H9 (cell line): ENCODE measurements at regions not wholly inside any gene's neighbourhood (a gene's known extent, or its start where the extent isn't known, plus 50 kb on each side); places are given as distances from the start of the nearest gene placed in this dataset.

Experiments
- DNase-seq: peaks from one replicate; pipeline ENCODE4 v3.0.0-alpha.2; 2017
- H2AFZ ChIP-seq: one replicate; pipeline ENCODE4 v1.6.1; 2013; ENCODE audit warnings: mild to moderate bottlenecking, low read length, control low read depth, moderate library complexity
- H2AK5ac ChIP-seq: 2 replicates; pipeline ENCODE4 v1.6.1; 2013; ENCODE audit warnings: low read length, control low read depth, mixed read lengths; ENCODE audit not compliant: insufficient read length
- H2BK120ac ChIP-seq: one replicate; pipeline ENCODE4 v1.6.1; 2013; ENCODE audit warnings: low read depth, mild to moderate bottlenecking, low read length, control low read depth, inconsistent platforms; ENCODE audit not compliant: poor library complexity, severe bottlenecking
- H2BK12ac ChIP-seq: 2 replicates; pipeline ENCODE4 v1.6.1; 2013; ENCODE audit warnings: low read length, control low read depth, mixed read lengths, low read depth; ENCODE audit not compliant: insufficient read length
- H2BK15ac ChIP-seq: 2 replicates; pipeline ENCODE4 v1.6.1; 2013; ENCODE audit warnings: low read depth, low read length, control low read depth
- H2BK20ac ChIP-seq: one replicate; pipeline ENCODE4 v1.6.1; 2013; ENCODE audit warnings: low read depth, mild to moderate bottlenecking, low read length, control low read depth, inconsistent platforms; ENCODE audit not compliant: poor library complexity, severe bottlenecking
- H2BK5ac ChIP-seq: 2 replicates; pipeline ENCODE4 v1.6.1; 2013; ENCODE audit warnings: low read length, control low read depth, mixed read lengths; ENCODE audit not compliant: insufficient read length
- H3K14ac ChIP-seq: 2 replicates; pipeline ENCODE4 v1.6.1; 2013; ENCODE audit warnings: low read length, control low read depth; ENCODE audit not compliant: insufficient read depth
- H3K18ac ChIP-seq: 2 replicates; pipeline ENCODE4 v1.6.1; 2013; ENCODE audit warnings: low read depth, mild to moderate bottlenecking, mixed read lengths, low read length, control low read depth; ENCODE audit not compliant: insufficient read length
- H3K23ac ChIP-seq: 2 replicates; pipeline ENCODE4 v1.6.1; 2013; ENCODE audit warnings: low read length, control low read depth, mixed read lengths, low read depth; ENCODE audit not compliant: insufficient read length
- H3K23me2 ChIP-seq: 2 replicates; pipeline ENCODE4 v1.6.1; 2013; ENCODE audit warnings: low read depth, mild to moderate bottlenecking, mixed read lengths, low read length, control low read depth; ENCODE audit not compliant: insufficient read length, poor library complexity, severe bottlenecking
- H3K27ac ChIP-seq: 2 replicates; pipeline ENCODE4 v1.5.1; 2013; ENCODE audit warnings: low read length, control low read depth, mixed read lengths, low read depth; ENCODE audit not compliant: insufficient read length
- H3K27me3 ChIP-seq: 2 replicates; pipeline ENCODE4 v1.6.1; 2013; ENCODE audit warnings: low read length, control low read depth, inconsistent platforms; ENCODE audit not compliant: insufficient read depth
- H3K4ac ChIP-seq: 2 replicates; pipeline ENCODE4 v1.6.1; 2013; ENCODE audit warnings: low read depth, mild to moderate bottlenecking, control low read depth, inconsistent platforms, low read length, moderate library complexity
- H3K4me1 ChIP-seq: 2 replicates; pipeline ENCODE4 v1.6.1; 2013; ENCODE audit warnings: low read length, control low read depth, inconsistent platforms; ENCODE audit not compliant: insufficient read depth
- H3K4me2 ChIP-seq: 2 replicates; pipeline ENCODE4 v1.6.1; 2013; ENCODE audit warnings: low read length, control low read depth, mixed read lengths; ENCODE audit not compliant: insufficient read length, insufficient read depth
- H3K56ac ChIP-seq: 2 replicates; pipeline ENCODE4 v1.6.1; 2013; ENCODE audit warnings: low read depth, mild to moderate bottlenecking, mixed read lengths, low read length, control low read depth; ENCODE audit not compliant: insufficient read length
- H3K79me1 ChIP-seq: 2 replicates; pipeline ENCODE4 v1.6.1; 2013; ENCODE audit warnings: low read depth, mild to moderate bottlenecking, moderate library complexity, low read length, control low read depth, inconsistent platforms; ENCODE audit not compliant: insufficient read depth, poor library complexity, severe bottlenecking
- H3K79me2 ChIP-seq: 2 replicates; pipeline ENCODE4 v1.6.1; 2013; ENCODE audit warnings: low read length, control low read depth, inconsistent platforms; ENCODE audit not compliant: insufficient read depth
- H3K9ac ChIP-seq: 2 replicates; pipeline ENCODE4 v1.6.1; 2013; ENCODE audit warnings: low read length, control low read depth, mixed read lengths; ENCODE audit not compliant: insufficient read length; ENCODE audit errors: extremely low read depth
- H3K9me3 ChIP-seq: one replicate; pipeline ENCODE4 v1.6.1; 2013; ENCODE audit warnings: low read depth, low read length, inconsistent platforms; ENCODE audit not compliant: control insufficient read depth
- H3T11ph ChIP-seq: one replicate; pipeline ENCODE4 v1.6.1; 2013; ENCODE audit warnings: mild to moderate bottlenecking, low read length, control low read depth, inconsistent platforms
- H4K20me1 ChIP-seq: one replicate; pipeline ENCODE4 v1.6.1; 2013; ENCODE audit not compliant: control insufficient read depth, insufficient read length, insufficient read depth
- H4K5ac ChIP-seq: 2 replicates; pipeline ENCODE4 v1.6.1; 2013; ENCODE audit warnings: low read depth, mild to moderate bottlenecking, mixed read lengths, low read length, control low read depth; ENCODE audit not compliant: insufficient read length
- H4K8ac ChIP-seq: replicated peaks from 2 replicates; pipeline ENCODE4 v1.6.1; 2013; ENCODE audit warnings: low read length, control low read depth, mixed read lengths, low read depth; ENCODE audit not compliant: insufficient read length
- H4K91ac ChIP-seq: 2 replicates; pipeline ENCODE4 v1.6.1; 2013; ENCODE audit warnings: low read depth, mild to moderate bottlenecking, moderate library complexity, mixed read lengths, low read length, control low read depth; ENCODE audit not compliant: insufficient read length
- H3K27ac Mint-ChIP-seq, 3 experiments: 2 replicates in 2 of 3; 3 replicates in 1 of 3; pipeline ENCODE4 v1.8.0; 2020 to 2021; ENCODE audit warnings: mixed read lengths in 3 of 3, mild to moderate bottlenecking in 1 of 3, moderate library complexity in 1 of 3
- H3K27me3 Mint-ChIP-seq: 2 replicates; pipeline ENCODE4 v1.8.0; 2021; ENCODE audit warnings: low read depth, mild to moderate bottlenecking, moderate library complexity, mixed read lengths
- H3K36me3 Mint-ChIP-seq, 3 experiments: 2 replicates in 2 of 3; 3 replicates in 1 of 3; pipeline ENCODE4 v1.8.0; 2020 to 2021; ENCODE audit warnings: low read depth in 3 of 3, mixed read lengths in 3 of 3; ENCODE audit not compliant: insufficient read depth in 1 of 3
- H3K4me1 Mint-ChIP-seq, 2 experiments: 2 replicates each; pipeline ENCODE4 v1.8.0; 2020; ENCODE audit warnings: mixed read lengths in 2 of 2
- H3K4me3 Mint-ChIP-seq, 2 experiments: 2 replicates in 1 of 2; 3 replicates in 1 of 2; pipeline ENCODE4 v1.8.0; 2020 to 2021; ENCODE audit warnings: mild to moderate bottlenecking in 2 of 2, mixed read lengths in 2 of 2, moderate library complexity in 1 of 2
- H3K9me3 Mint-ChIP-seq, 2 experiments: 2 replicates in 1 of 2; 3 replicates in 1 of 2; pipeline ENCODE4 v1.8.0; 2020; ENCODE audit warnings: mild to moderate bottlenecking in 2 of 2, mixed read lengths in 2 of 2, moderate library complexity in 1 of 2
- TF ChIP-seq, protein P1 (sequence below): fragments of 200-600 bp; sonication (generic); conservative IDR thresholded peaks from 3 replicates; pipeline ENCODE4 v1.8.0; 2021; ENCODE audit warnings: antibody characterized with exemption, mild to moderate bottlenecking

DNA sequence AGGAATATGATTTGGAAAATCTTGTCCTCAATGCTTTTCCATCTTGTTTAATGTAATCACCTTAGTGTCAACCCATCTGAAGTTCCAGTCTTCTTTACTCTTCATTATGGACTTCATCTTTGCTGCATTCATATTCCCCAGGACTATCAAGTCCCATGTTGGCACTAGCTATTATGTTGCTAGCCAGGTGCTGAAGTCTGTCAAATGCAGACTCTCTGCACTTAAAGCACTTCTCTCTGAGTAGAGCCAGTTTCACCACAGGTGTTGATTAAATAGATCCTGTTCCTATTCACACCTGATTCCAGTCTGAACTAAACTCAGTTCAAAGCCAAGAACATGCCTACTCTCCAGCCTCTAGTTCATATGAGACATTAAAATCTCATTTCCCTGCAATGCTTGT lies 75.0 kb upstream of the PKN2 start:
- Histone ChIP-seq H2BK120ac (no peak overlapping the region), H3K23ac (no peak overlapping the region)
- H3K4me1 Mint-ChIP-seq: peaks cover 10 to 13% of the 10 kb centered on the region in 2 experiments

More for the DNA sequence above, 75.0 kb upstream of the PKN2 start:
- H2BK20ac ChIP-seq: no peak overlapping the region
- H3K56ac ChIP-seq: no peak overlapping the region
- no peak overlapping the region for H3K9ac ChIP-seq
- H3K4ac ChIP-seq: no peak overlapping the region
- no peak overlapping the region for H3K27ac ChIP-seq
- no peaks in the 10 kb centered on the region for H3K9me3 Mint-ChIP-seq
- no peak overlapping the region for H3K18ac ChIP-seq
- no peak overlapping the region for H3K4me3 Mint-ChIP-seq
- H3K23me2 ChIP-seq: no peaks in the 10 kb centered on the region
- no peak overlapping the region for H4K91ac ChIP-seq
- no peaks in the 10 kb centered on the region for H3K4me1 ChIP-seq
- no peaks in the 10 kb centered on the region for H4K20me1 ChIP-seq
- no peak overlapping the region for H3K14ac ChIP-seq
- H2BK5ac ChIP-seq: no peak overlapping the region
- no peak overlapping the region for H2BK15ac ChIP-seq
- H3K27me3 Mint-ChIP-seq: no peaks in the 10 kb centered on the region
- no peak for DNase-seq
- no peak overlapping the region for H4K8ac ChIP-seq
- no peak overlapping the region for H2AK5ac ChIP-seq
- no peaks in the 10 kb centered on the region for H3K36me3 Mint-ChIP-seq
- H3K79me2 ChIP-seq: no peaks in the 10 kb centered on the region
- no peaks in the 10 kb centered on the region for H3K27me3 ChIP-seq
- no peaks in the 10 kb centered on the region for H3K79me1 ChIP-seq
- no peaks in the 10 kb centered on the region for H3K9me3 ChIP-seq
- TF ChIP-seq, protein P1, sequence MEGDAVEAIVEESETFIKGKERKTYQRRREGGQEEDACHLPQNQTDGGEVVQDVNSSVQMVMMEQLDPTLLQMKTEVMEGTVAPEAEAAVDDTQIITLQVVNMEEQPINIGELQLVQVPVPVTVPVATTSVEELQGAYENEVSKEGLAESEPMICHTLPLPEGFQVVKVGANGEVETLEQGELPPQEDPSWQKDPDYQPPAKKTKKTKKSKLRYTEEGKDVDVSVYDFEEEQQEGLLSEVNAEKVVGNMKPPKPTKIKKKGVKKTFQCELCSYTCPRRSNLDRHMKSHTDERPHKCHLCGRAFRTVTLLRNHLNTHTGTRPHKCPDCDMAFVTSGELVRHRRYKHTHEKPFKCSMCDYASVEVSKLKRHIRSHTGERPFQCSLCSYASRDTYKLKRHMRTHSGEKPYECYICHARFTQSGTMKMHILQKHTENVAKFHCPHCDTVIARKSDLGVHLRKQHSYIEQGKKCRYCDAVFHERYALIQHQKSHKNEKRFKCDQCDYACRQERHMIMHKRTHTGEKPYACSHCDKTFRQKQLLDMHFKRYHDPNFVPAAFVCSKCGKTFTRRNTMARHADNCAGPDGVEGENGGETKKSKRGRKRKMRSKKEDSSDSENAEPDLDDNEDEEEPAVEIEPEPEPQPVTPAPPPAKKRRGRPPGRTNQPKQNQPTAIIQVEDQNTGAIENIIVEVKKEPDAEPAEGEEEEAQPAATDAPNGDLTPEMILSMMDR: no peak
- no peak overlapping the region for H3K4me2 ChIP-seq
- H3K27ac Mint-ChIP-seq: no peak overlapping the region
- H4K5ac ChIP-seq: no peak overlapping the region
- H3T11ph ChIP-seq: no peak overlapping the region
- H2AFZ ChIP-seq: no peak overlapping the region
- H2BK12ac ChIP-seq: no peak overlapping the region
